Activated B cell treated with CpG ODN at 0.5 μM for 24 hours (primary cell): ENCODE measurements at regions not wholly inside any gene's neighbourhood (a gene's known extent, or its start where the extent isn't known, plus 50 kb on each side); places are given as distances from the start of the nearest gene placed in this dataset.

ENCODE experiments used
- ATAC-seq: fragments of 200-7000 bp; cut with Tn5 transposase; one replicate; pipeline ENCODE4 v1.10.0; 2021; ENCODE audit warnings: low read depth, mild to moderate bottlenecking, moderate library complexity
- CTCF ChIA-PET: fragments of 350-600 bp; sonication (Branson Sonifier 250); formaldehyde crosslinking; loops from one replicate; lab custom pipeline; 2021; ENCODE audit warnings: antibody characterized with exemption; lab: Charles Lee
- POLR2A ChIA-PET: fragments of 350-600 bp; sonication (Branson Sonifier 250); formaldehyde crosslinking; loops from one replicate; lab custom pipeline; 2021; ENCODE audit warnings: antibody characterized with exemption; lab: Charles Lee
- DNase-seq: peaks from one replicate; pipeline ENCODE4 v3.0.0; 2022
- H3K27ac Mint-ChIP-seq: one replicate; pipeline ENCODE4 v1.8.0; 2020; ENCODE audit warnings: mixed read lengths
- H3K27me3 Mint-ChIP-seq: one replicate; pipeline ENCODE4 v1.8.0; 2021; ENCODE audit warnings: mixed read lengths
- H3K36me3 Mint-ChIP-seq: one replicate; pipeline ENCODE4 v1.8.0; 2021; ENCODE audit warnings: low read depth, mixed read lengths
- H3K4me1 Mint-ChIP-seq: one replicate; pipeline ENCODE4 v1.8.0; 2021; ENCODE audit warnings: mixed read lengths
- H3K4me3 Mint-ChIP-seq: one replicate; pipeline ENCODE4 v1.8.0; 2020; ENCODE audit warnings: mild to moderate bottlenecking, mixed read lengths
- H3K9me3 Mint-ChIP-seq: one replicate; pipeline ENCODE4 v1.8.0; 2020; ENCODE audit warnings: mixed read lengths
- CTCF ChIP-seq: fragments of 200-600 bp; IDR thresholded peaks from one replicate; pipeline ENCODE4 v1.8.0; 2022; ENCODE audit warnings: antibody characterized with exemption, mild to moderate bottlenecking
- intact Hi-C: fragments of 100-400 bp; cut with micrococcal nuclease; formaldehyde crosslinking; loops from one replicate; pipeline ENCODE4 v1.15.1; 2024

GRCh38 chr14:61928300-61928699, 166.1 kb downstream of the SNAPC1 start:
- no peak overlapping the region for H3K27ac Mint-ChIP-seq
- intact Hi-C loops = no loop called here

GRCh38 chr14:61928701-61929100, 166.5 kb downstream of the SNAPC1 start:
- ChIA-PET POLR2A (no interaction called here), CTCF (interaction anchor here (0.9 to 7.4 kb wide), 4 partner anchors 9 to 196 kb away, joined by 3 to 324 read pairs (median 4); no protein-coding TSS in a partner anchor)
- no peak for TF ChIP-seq CTCF
- Mint-ChIP-seq H3K4me1 (peaks cover 24% of the 10 kb centered on the region), H3K27me3 (no peaks in the 10 kb centered on the region), H3K4me3 (no peak overlapping the region), H3K9me3 (peaks cover 2% of the 10 kb centered on the region), H3K36me3 (no peaks in the 10 kb centered on the region), H3K27ac (no peak overlapping the region)
- intact Hi-C loops = no loop called here
- ATAC-seq (no peak), DNase-seq (no peak)

More at GRCh38 chr14:61928300-61928699, 166.1 kb downstream of the SNAPC1 start:
- CTCF ChIA-PET = interaction anchor here (0.9 to 7.4 kb wide), 5 partner anchors 9 to 1462 kb away, joined by 3 to 324 read pairs (median 3); no protein-coding TSS in a partner anchor
- POLR2A ChIA-PET = interaction anchor here (0.5 kb wide), 1 partner anchor 40 kb away, joined by 4 read pairs; no protein-coding TSS in a partner anchor
- Mint-ChIP-seq H3K4me3 (no peak overlapping the region), H3K9me3 (peaks cover 2% of the 10 kb centered on the region), H3K27me3 (no peaks in the 10 kb centered on the region), H3K4me1 (peaks cover 24% of the 10 kb centered on the region), H3K36me3 (no peaks in the 10 kb centered on the region)
- TF ChIP-seq CTCF = no peak
- ATAC-seq (no peak), DNase-seq (no peak)

GRCh38 chr14:61929651-61930050, 167.4 kb downstream of the SNAPC1 start:
- Mint-ChIP-seq H3K9me3 (peaks cover 2% of the 10 kb centered on the region), H3K4me1 (peaks cover 24% of the 10 kb centered on the region), H3K4me3 (no peak overlapping the region), H3K36me3 (no peaks in the 10 kb centered on the region), H3K27ac (no peak overlapping the region), H3K27me3 (no peaks in the 10 kb centered on the region)
- ATAC-seq (no peak), DNase-seq (no peak)
- TF ChIP-seq CTCF = no peak
- CTCF ChIA-PET = interaction anchor here (7.4 kb wide), 1 partner anchor 195 kb away, joined by 324 read pairs; no protein-coding TSS in a partner anchor
- intact Hi-C loops = no loop called here
- POLR2A ChIA-PET = no interaction called here

- Mint-ChIP-seq H3K9me3 (peaks cover 2% of the 10 kb centered on the region), H3K4me3 (no peak overlapping the region), H3K27ac (no peak overlapping the region), H3K27me3 (no peaks in the 10 kb centered on the region), H3K36me3 (no peaks in the 10 kb centered on the region), H3K4me1 (peaks cover 19% of the 10 kb centered on the region)
- no peak for ATAC-seq
- ChIA-PET CTCF (interaction anchor here (7.4 kb wide), 1 partner anchor 195 kb away, joined by 324 read pairs; no protein-coding TSS in a partner anchor), POLR2A (no interaction called here)
- DNase-seq = no peak
- intact Hi-C loops = no loop called here
- no peak for TF ChIP-seq CTCF
Measured at GRCh38 chr14:61930101-61930857, 168.1 kb downstream of the SNAPC1 start.

- intact Hi-C loops = no loop called here
Measured at GRCh38 chr14:61932974-61933373, 170.8 kb downstream of the SNAPC1 start.

More at GRCh38 chr14:61932974-61933373, 170.8 kb downstream of the SNAPC1 start:
- no peak for TF ChIP-seq CTCF
- Mint-ChIP-seq H3K4me3 (no peak overlapping the region), H3K27ac (no peak overlapping the region), H3K9me3 (peaks cover 2% of the 10 kb centered on the region), H3K36me3 (no peaks in the 10 kb centered on the region), H3K4me1 (peaks cover 14% of the 10 kb centered on the region), H3K27me3 (no peaks in the 10 kb centered on the region)
- ChIA-PET CTCF (interaction anchor here (1.2 to 1.3 kb wide), 2 partner anchors 8 to 193 kb away, joined by 7 to 8 read pairs; no protein-coding TSS in a partner anchor), POLR2A (no interaction called here)
- DNase-seq = no peak
- ATAC-seq = no peak
